LoVo (cell line): ENCODE measurements at regions not wholly inside any gene's neighbourhood (a gene's known extent, or its start where the extent isn't known, plus 50 kb on each side); places are given as distances from the start of the nearest gene placed in this dataset.
"Not testable (repeated sequence)": the region's sequence is repeated elsewhere in the genome, so short reads cannot be mapped to it uniquely, and the experiment has no call there.

Experiments used
- DNase-seq: peaks from one replicate; pipeline ENCODE4 v3.0.0-alpha.2; 2016; ENCODE audit warnings: low spot score

GRCh38 chr3:118167571-118167970, 867.1 kb downstream of the IGSF11 start:
- no peak for DNase-seq

DNA sequence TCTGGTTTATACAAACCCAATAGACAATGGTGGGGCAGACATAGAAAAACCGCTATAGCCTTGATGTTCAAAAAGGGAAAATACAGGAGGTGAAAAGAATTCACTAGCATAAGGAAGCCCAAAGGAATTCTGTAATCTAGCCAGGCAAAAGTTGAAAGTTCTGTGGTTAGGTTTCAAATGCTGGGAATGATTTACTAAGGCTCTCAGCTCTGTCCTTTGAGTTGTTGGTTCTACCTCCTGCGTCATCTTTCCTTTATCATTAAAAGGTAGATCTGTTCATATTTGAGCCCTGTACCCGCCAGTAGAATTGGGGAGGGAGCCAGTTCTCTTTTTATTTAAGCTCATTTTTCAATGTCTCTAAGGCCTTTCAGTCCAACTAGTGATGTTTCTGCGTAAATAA, 866.5 kb downstream of the IGSF11 start:
- no peak for DNase-seq

- DNase-seq: no peak
Measured at GRCh38 chr3:118171236-118171852, 863.3 kb downstream of the IGSF11 start.

DNA sequence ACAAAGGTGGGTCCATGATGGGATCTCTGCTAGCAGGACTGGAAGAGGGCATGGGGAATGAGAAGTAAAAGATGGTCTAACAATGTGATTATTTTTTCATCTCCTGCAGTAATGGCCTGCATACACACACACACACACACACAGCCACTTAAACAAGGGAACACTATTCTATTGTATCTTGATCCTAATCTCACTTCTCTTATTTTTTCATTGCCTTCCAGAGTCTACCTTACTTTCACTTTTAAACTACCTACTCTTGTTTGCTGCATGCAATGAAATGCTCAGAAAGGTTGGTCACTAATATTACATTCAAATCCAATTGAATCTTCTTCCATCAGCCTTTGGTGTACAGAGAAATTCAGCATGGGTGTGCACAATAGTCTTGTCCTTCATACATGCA, 853.8 kb downstream of the IGSF11 start:
- DNase-seq: no peak

- no peak for DNase-seq
Measured at GRCh38 chr3:118181274-118181673, 853.4 kb downstream of the IGSF11 start.

DNA sequence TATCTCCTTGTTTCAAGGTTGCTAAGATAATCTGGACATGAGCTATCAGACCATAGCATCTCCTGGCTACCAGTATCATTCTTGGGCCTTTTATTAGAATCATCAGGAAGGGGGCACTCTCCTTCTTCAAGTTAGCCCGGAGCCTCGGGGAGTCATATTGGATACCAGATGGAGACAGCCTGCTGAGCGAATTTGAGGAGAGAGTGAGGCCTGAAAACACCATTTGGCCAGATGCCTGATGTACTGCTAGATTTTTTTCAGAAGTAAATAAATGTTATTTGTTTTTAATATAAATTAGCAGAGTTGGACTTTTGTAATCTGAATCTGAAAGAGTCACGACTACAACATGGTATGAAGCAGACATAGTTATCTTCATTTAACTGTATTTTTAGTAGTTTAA, 848.6 kb downstream of the IGSF11 start:
- no peak for DNase-seq

- no peak for DNase-seq
Measured at GRCh38 chr3:118187221-118187620, 847.4 kb downstream of the IGSF11 start.

DNA sequence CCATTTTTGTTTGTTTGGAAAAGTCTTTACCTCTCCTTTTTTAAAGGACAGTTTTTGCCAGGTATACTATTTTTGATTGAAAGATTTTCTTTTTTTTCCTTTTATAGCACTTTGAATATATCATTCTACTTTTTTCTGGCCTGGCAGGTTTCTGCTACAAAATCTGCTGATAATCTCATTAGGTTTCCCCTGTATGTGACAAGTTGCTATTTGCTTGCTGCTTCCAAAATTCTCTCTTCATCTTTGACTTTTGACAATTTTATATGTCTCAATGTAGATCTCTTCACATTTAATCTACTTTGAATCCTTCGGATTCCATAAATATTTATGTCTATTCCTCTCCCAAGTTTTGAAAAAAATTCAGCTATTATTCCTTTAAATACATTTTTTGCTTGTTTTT, 838.5 kb downstream of the IGSF11 start:
- no peak for DNase-seq

DNA sequence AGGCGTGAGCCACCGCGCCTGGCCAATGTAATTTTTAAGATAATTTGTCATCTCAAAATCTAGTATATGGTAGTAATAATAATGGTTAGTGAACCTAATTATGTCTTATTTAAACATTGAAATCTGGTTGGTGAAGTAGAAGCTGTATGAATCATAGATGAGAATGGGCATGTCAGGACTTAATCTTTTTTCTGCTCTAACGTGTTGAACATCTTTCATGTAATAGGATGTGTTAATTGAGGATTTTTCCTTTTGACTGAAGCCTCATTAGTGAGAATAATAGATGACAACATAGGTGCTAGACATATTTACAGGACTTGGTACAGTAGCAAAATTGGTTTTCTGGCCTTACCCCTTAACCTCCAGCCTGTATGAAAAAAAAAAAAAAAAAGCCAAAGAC, 835.6 kb downstream of the IGSF11 start:
- no peak for DNase-seq

DNA sequence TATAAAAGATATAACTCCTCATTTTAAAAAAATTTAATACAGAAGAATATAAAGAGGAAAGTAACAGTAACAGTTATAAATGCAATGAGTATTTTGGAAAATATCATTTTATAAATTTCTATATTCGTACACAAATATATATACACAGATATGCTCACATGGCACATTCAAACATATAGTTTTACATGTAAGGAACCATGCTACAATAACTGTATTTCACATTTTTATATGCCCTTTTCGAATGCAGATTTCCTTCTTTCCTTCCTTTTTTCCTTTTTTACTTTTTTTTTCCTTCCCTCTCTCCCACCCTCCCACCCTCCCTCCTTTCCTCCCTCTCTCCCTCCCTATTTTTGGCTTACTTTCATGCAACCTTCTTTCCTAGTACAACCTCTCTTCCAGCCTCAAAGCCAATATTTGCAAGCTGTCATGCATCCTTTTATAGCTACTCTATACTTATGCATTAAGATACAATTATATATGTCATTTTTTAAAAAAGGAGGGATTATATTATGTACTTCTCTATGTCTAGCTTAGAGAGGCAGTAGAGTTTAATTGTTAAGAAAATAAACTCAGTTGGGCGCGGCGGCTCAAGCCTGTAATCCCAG, 830.5 kb downstream of the IGSF11 start:
- DNase-seq: no peak

GRCh38 chr3:118207271-118207670, 827.4 kb downstream of the IGSF11 start:
- DNase-seq: no peak

DNA sequence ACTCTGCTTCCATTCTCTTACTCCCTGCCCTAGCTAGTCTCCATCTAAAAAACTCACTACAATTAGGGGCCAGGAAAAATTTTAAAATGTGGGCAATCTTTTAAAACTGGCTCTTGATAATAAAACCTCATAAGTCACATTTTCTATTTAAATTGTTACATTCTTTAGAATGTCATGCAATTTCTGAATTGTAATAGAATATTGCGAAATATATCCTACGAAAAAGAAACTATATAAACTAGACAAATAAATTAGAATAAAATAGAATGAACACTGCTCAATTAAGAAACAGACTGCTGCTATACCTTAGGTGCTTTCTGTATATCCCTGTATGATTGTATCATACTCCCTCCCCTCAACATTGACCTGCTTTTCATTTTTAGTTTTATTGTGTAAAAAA, 826.0 kb downstream of the IGSF11 start:
- no peak for DNase-seq

DNA sequence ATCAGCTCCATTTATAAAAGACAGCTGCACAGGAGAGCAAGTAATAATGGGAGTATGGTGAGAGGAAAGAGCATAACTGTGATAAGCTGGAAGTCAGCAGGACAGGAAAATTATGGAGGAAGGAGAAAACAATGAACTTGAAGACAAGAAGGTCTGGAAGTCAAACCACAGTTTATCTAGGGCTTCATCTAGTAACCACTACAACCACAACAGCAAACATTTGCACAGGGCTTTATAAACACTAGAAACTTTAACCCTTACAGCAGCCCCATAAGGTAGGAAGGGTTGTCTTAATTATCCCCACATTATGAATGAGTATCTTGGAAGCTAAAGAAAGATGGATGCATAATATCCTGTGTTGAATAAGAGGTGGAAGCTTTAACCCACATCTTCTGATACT, 820.8 kb downstream of the IGSF11 start:
- no peak for DNase-seq

DNA sequence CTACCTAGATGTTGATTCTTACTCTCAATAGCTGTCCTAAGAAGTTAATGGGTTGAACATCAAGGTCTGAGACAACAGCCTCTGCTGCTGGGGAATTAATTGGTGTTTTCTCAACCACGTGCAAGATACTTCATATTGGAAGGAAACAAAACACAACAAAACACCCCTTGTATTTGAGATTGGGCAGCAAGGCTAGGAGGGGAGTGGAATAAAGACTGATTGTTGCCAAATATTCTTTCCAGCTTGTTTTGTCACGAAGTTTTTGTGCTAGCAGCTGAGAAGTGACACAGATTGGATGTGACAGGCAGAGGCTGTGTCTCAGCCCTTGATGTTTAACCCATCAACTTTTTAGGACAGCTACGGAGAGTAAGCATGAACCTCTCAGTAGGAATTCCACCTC, 808.4 kb downstream of the IGSF11 start:
- DNase-seq: no peak

GRCh38 chr3:118227191-118227590, 807.5 kb downstream of the IGSF11 start:
- DNase-seq: no peak

DNA sequence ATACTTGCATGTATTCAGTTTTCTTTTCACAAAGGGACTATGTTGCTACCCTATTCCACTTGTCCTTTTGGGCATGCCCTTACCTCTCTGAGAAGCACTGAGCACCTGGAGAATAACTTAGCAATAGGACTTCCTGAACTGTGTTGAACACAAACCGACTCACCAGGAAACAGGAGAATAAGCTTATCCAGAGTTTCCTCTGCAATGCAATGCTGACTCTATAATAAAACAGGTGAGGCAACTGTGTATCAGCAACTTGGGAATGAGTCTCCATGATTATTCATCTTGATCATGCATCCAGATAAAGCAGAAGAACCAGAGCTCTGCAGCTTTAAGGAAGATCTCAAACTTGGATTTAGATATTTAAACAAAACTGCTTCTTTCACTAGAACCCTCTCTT, 806.5 kb downstream of the IGSF11 start:
- no peak for DNase-seq

DNA sequence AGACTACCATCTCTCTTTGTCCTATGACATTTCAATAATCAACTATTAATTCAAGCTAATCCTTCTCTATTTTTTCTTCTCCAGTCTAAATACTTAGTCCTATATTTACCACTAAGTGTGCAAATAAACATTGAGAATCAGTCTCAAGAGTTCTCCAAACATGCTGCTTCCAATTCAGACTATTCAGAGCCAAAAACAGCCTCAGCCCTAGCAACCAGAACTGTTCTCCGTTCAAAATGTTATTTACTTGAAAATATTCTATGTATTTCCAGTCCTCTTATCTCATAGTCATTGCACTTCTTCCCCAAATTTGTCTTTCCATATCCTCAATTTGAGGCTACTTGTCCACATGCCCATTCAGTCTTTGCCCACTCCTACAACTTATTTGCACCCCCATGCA, 805.5 kb downstream of the IGSF11 start:
- DNase-seq: no peak

- no peak for DNase-seq
Measured at GRCh38 chr3:118231578-118231977, 803.1 kb downstream of the IGSF11 start.

- no peak for DNase-seq
Measured at GRCh38 chr3:118239253-118239652, 795.4 kb downstream of the IGSF11 start.

GRCh38 chr3:118244761-118245160, 789.9 kb downstream of the IGSF11 start:
- DNase-seq: no peak

- DNase-seq: no peak
Measured at GRCh38 chr3:118245312-118245711, 789.3 kb downstream of the IGSF11 start.

- DNase-seq: not testable (repeated sequence)
Measured at GRCh38 chr3:118258850-118259249, 775.8 kb downstream of the IGSF11 start.

DNA sequence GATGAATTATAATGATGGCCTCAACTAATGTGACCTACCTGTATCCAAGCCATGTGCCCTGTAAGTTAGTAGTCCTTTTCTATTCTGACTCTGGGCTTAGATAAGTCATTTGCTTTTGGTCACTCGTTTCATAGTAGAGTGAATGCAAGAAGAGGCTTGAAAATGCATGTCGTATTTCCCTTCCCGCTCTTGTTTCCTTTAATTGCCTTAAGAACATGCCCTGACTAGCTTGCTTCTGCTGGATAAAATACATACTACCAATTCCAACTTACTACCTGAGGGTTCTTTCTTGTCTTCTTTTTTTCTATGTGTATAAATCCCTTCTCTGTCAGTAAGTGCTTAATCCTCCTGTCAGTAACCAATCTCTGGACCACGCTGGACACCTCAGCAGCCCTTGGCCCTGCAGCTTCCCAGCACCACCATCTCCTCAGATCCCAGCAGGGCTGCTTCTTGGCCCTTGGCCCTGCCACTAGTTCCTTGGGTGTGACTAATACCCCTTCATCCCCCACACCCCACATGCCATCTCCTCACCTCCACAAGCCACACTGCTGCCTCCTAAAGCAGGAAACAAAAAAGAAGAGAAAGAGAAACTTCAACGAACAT, 771.7 kb downstream of the IGSF11 start:
- peak; percentile 3 for DNase-seq

GRCh38 chr3:118267588-118267987, 767.1 kb downstream of the IGSF11 start:
- DNase-seq: no peak
